Stimulated activated CD8-positive, alpha-beta memory T cell treated with anti-CD3 and anti-CD28 coated beads, Interleukin-12 subunit alpha, Interleukin-12 subunit beta, amount 100 ng/mL, for 24 hours (primary cell): ENCODE measurements at regions not wholly inside any gene's neighbourhood (a gene's known extent, or its start where the extent isn't known, plus 50 kb on each side); places are given as distances from the start of the nearest gene placed in this dataset.
"Not testable (repeated sequence)": the region's sequence is repeated elsewhere in the genome, so short reads cannot be mapped to it uniquely, and the experiment has no call there.

Experiments used
- DNase-seq: peaks from one replicate; pipeline ENCODE4 v3.0.0-alpha.2; 2020; ENCODE audit errors: extremely low read depth

GRCh38 chr10:65348637-65349036 lies 1577.2 kb upstream of the LRRTM3 start:
- no peak for DNase-seq

GRCh38 chr10:65350611-65351010 lies 1575.2 kb upstream of the LRRTM3 start:
- no peak for DNase-seq

GRCh38 chr10:65355141-65355680 lies 1570.6 kb upstream of the LRRTM3 start:
- DNase-seq, result no peak

GRCh38 chr10:65358565-65358964 lies 1567.3 kb upstream of the LRRTM3 start:
- DNase-seq, result no peak

GRCh38 chr10:65360497-65360896 lies 1565.3 kb upstream of the LRRTM3 start:
- DNase-seq, result no peak

- DNase-seq, result no peak
These were observed 1560.0 kb upstream of the LRRTM3 start for GRCh38 chr10:65365878-65366277.

- DNase-seq, result no peak
These were observed 1558.1 kb upstream of the LRRTM3 start for GRCh38 chr10:65367706-65368105.

- no peak for DNase-seq
These were observed 1550.3 kb upstream of the LRRTM3 start for GRCh38 chr10:65375528-65375927.

GRCh38 chr10:65377687-65378086 lies 1548.1 kb upstream of the LRRTM3 start:
- DNase-seq, result no peak

GRCh38 chr10:65394502-65395297 lies 1531.1 kb upstream of the LRRTM3 start:
- no peak for DNase-seq

GRCh38 chr10:65395631-65396030 lies 1530.2 kb upstream of the LRRTM3 start:
- no peak for DNase-seq

GRCh38 chr10:65396997-65397396 lies 1528.8 kb upstream of the LRRTM3 start:
- no peak for DNase-seq

- DNase-seq, result no peak
These were observed 1517.4 kb upstream of the LRRTM3 start for GRCh38 chr10:65408401-65408800.

GRCh38 chr10:65413001-65413400 lies 1512.8 kb upstream of the LRRTM3 start:
- DNase-seq, result no peak

- no peak for DNase-seq
These were observed 1510.5 kb upstream of the LRRTM3 start for GRCh38 chr10:65415318-65415717.

GRCh38 chr10:65416094-65416493 lies 1509.7 kb upstream of the LRRTM3 start:
- no peak for DNase-seq

GRCh38 chr10:65419629-65420028 lies 1506.2 kb upstream of the LRRTM3 start:
- no peak for DNase-seq

- DNase-seq, result no peak
These were observed 1502.8 kb upstream of the LRRTM3 start for GRCh38 chr10:65423043-65423442.

GRCh38 chr10:65429381-65429780 lies 1496.5 kb upstream of the LRRTM3 start:
- not testable (repeated sequence) for DNase-seq

- no peak for DNase-seq
These were observed 1494.9 kb upstream of the LRRTM3 start for GRCh38 chr10:65430979-65431378.

GRCh38 chr10:65470986-65471385 lies 1454.8 kb upstream of the LRRTM3 start:
- DNase-seq, result no peak

- no peak for DNase-seq
These were observed 1443.0 kb upstream of the LRRTM3 start for GRCh38 chr10:65482848-65483247.

GRCh38 chr10:65491799-65492198 lies 1434.0 kb upstream of the LRRTM3 start:
- DNase-seq, result no peak

GRCh38 chr10:65496541-65496940 lies 1429.3 kb upstream of the LRRTM3 start:
- no peak for DNase-seq
